ENCODE measurements at regions not wholly inside any gene's neighbourhood (a gene's known extent, or its start where the extent isn't known, plus 50 kb on each side); places are given as distances from the start of the nearest gene placed in this dataset.
"Not testable (repeated sequence)": the region's sequence is repeated elsewhere in the genome, so short reads cannot be mapped to it uniquely, and the experiment has no call there.

DNA sequence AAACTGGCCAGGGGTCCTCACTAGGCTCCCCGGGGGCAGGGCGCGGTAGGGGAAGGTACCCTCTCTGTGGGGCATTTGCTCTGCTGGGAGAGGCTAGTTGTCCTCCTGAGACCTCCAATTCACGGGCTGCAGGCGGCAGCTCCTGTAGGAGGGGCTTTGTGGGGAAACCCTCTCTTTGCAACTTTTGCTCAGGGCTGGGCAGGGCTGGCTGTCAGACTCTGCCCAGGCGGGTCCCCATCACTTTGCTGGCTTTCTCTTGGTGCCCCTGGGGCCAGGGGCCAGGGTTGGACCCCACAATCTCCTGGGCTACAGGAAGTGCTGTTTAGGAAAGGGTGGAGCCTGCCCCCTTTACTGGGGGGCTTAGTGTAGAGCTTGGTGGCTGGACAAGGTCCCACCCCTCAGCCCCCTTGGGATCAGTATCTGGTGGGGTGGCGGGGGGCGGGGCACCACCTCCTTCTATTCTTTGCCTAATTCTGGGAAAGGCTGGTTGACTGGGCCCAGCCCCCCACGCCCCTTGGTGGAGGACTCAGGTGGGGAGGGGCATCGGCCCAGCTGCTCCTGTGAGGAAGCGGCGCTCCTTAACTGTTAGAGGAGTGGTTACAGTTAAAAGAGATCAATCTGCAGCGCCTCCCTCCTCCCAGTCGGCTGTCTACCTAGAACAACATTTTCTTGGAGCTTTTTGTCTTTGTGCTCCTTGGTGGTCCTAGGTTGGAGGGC, 918.7 kb downstream of the AACS start:
- DNase-seq (ENCODE audit: low read depth) = no peak

DNA sequence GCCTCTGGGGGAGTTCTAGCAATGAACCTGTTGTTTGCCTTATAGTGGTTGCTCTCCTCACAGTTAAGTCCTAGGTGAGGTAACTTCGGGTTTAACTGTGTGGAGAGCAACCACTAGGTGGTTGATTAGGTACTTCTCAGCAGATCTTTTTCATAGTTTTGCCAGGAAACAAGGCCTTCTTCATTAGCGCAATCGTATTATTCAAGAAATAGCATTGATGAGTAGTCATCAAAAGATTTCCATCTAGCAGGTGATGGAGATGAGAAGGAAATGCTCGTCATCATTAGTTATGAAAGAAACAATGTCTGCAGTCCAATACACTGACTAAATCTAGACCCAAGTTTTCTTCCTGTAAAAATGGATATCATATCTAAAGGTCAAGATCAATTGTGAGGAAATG, 923.3 kb downstream of the AACS start:
- DNase-seq (ENCODE audit: low read depth) = no peak

DNA sequence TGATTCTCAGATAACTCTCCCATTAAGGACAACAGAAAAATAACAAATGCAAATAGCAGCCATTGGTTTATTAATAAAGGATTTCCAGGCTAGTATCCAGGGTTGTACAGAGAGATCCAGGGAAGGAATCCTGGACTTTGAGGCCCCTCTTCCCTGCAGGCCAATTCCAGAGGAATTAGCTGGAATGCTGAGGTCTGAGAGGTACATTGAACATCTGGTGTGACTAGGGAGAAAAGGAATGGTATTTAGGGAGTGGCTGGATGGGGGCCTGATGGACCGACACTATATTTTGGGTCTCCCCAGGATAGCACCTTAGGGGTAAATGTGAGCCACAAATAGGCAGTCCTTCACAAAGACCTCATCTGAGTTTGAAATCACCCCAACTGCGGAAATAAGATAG, 924.5 kb downstream of the AACS start:
- no peak for DNase-seq (ENCODE audit: low read depth)

DNA sequence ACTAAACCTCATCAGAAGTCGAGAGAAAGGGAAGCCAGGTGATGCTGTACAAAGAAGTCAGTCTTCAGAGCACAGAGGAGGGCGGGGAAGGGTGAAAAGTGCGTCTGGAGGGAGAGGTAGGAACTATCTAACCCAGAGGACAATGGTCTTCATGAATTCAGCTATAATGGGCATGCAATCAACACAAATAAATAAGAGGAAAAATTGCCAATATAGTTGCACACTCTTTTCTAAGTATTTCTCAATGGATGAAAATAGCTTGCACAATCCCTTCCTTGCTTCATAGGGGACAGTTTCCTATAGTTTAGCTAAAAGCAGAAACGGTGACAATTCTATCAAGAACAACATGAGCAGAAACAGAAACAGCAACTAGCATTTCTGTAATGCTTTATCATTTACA, 931.2 kb downstream of the AACS start:
- no peak for DNase-seq (ENCODE audit: low read depth)

DNA sequence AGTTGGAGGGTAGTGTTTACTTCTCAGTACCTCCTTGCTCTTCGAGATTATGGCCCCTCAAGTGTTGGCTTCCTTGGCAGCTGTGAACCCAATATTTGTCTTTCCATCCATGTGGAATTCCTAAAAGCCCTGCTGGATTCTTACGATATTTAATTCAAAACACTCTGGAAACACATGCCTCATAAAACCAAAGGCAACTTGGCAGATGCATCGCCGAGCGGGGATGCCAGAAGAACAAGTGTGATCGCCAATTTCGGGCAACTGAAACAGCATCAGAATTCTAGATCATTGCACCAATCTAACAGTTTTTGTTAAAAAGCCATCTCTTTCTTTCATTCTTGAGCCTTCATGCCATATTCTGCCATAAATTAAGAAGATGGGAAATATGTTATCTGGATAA, 934.4 kb downstream of the AACS start:
- no peak for DNase-seq (ENCODE audit: low read depth)

DNA sequence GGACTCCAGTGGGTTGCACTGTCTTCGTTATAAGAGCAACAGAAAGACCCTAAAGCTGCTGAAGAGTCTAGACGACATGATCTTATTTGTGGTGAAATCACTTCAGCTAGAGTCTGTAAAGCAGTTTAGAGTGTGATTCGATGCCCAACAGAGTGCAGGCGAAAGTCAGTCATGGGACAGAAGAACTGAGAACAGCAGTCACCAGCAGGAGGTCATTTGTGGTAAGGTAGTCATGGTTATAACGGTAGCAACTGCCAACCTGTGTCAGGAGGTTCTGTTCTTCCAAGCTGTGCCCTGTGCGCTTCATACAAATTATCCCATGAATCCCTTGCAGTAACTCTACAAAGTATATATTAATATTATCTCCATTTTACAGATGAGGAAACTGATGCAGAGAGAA, 954.1 kb downstream of the AACS start:
- no peak for DNase-seq (ENCODE audit: low read depth)

DNA sequence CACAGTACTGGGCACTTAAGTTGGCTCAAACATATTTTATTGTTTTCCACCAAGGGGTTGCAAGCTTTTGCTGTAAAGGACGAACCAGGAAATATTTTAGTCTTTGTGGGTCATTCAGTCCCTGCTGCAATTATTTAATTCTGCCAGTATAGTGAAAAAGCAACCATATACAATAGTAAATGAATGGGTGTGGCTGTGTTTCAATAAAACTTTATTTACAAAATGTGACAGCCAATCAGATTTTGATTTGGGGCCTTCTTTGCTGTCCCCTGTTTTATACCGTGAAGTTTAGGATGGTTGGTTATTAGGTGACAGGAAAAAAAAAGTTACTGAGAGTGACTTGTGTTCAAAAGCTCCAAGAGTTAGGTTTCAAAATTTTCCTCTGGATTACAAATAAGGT, 956.4 kb downstream of the AACS start:
- no peak for DNase-seq (ENCODE audit: low read depth)

DNA sequence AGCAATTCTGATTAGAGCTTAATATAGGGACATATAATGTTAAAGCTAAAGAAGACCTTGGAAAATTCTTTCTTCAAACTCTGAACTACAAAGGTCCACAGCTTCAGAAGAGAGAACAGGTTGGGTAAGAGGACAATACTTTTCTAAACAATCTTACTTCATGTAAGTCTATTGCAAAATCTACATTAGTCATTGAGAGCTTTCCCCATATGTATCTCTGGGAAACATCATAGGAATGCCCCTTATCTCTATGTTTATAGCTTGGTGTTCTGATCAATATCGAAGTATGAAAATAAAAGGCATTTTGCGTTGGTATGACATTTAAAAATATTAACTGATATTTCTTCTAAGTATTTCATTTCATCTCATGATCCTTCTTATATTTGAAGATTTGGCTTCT, 962.6 kb downstream of the AACS start:
- DNase-seq (ENCODE audit: low read depth) = no peak

DNA sequence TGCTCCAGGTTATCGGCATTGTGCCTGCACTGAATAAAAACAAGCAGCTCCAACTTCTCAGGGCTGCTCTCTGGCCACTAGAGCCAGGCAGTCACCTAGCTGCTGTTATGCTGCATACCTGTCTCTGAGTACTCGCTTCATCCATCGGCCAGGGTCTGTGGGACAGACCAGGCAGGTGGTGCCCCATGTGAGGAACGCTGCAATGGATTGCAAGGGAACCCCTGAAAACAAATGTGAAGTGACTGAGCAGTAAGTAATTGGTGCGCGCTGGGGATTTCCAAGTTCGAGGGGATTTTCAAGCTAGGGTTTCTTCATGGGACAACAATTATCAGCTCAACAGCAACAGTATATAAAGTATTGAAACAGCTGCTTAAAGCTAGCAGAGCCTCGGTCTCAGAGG, 965.3 kb downstream of the AACS start:
- DNase-seq (ENCODE audit: low read depth) = no peak

DNA sequence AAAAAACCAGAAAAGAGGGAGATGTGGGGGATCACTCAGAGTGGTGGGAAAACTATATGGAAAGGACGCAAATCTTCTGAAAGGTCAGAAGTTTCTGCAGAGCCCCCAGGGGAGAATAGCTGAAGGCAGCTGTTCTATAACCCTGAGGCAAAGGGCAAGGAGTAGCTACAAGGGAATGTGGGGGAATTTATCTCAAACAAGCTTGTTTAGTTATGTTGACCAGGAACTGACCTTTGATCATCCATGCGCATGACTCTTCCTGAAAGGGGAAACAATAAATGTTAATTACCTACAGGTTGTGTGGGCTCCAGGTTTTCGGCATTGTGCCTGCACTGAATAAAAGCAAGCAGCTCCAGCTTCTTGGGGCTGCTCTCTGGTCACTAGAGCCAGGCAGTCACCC, 968.5 kb downstream of the AACS start:
- DNase-seq (ENCODE audit: low read depth) = no peak

DNA sequence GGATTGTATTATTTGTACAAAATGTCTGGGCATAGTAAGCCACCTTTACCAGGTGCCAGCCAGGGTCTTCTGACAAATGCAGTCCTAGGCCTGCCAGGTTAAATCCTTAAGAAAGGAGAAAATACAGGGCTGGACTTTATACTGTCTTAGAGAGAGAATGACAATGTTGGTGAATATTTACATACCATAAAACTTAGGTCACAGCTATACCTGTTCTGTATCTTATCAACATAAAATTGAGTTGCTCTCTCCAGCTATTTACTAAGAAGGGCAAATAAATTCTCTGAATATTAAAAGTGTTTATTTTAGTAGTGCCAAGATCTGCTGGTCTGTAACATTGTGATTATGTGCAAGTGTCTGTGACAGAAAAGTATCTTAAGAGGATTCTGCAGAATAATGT, 971.1 kb downstream of the AACS start:
- no peak for DNase-seq (ENCODE audit: low read depth)

DNA sequence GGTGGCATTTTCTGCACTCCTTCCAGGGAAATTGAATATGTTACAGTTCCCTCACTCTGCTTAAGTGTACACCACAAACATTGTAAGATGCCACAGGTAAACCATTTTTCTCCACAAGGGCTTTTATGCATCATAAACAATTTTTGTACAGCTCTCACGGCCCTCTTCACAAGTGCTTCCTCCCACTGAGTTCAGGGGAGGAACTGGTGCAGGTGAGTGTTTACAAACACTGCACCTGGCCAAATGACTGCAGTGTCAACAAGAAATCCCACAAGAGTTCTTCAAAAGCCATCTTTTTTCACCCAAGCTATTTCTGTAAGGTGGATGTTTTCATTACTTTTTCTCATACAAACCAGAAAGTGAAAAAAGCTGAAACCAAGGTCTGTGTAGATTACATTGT, 973.2 kb downstream of the AACS start:
- no peak for DNase-seq (ENCODE audit: low read depth)

DNA sequence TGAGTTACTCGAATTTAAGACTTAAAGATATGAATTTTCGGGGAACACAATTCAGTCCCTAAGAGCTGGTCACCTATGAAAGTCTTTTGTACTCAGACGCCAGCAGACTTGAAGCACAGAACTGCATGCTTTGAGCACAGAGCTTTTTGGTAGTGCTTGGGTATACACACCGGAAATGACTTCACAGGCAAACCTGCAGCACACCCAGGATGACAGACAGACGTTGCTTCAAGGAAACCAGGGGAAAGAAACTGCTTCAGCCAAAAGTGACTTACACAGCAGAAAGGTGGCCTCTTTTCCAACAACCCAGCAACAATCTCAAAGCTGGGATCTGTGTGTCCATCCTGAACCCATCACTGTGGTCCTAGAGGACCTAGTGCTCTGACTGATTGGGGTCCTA, 975.1 kb downstream of the AACS start:
- DNase-seq (ENCODE audit: low read depth) = no peak

DNA sequence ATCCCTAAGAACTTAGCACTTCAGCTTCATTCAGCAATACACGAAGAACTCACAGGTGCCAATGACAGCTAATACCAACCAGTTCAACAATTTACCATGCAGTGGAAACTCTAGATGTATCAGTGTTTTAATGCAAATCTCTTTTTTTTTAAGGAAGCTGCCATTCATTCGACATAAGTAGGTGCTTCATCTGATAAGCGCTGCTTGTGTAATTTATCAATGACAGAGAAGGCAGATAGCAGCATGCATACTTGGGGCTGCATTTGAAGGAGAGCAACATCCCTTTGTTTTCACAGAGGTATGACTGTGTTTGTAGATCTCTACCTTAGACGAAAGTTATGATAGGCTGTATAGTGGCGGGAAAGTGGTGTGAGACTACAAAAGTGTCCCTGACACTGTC, 977.1 kb downstream of the AACS start:
- no peak for DNase-seq (ENCODE audit: low read depth)

DNA sequence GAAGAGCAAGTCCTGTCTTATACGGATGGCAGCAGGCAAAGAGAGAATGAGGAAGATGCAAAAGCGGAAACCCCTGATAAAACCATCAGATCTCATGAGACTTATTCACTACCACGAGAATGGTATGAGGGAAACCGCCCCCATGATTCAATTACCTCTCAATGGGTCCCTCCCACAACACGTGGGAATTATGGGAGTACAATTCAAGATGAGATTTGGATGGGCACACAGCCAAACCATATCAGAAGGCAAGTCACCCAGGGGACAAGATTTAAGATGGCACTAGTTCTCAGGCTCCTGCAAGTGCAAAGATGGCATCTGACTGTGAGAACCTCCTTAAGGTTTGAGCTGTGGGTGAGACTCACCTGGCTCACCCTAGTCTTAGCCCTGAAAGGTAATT, 984.3 kb downstream of the AACS start:
- not testable (repeated sequence) for DNase-seq (ENCODE audit: low read depth)

DNA sequence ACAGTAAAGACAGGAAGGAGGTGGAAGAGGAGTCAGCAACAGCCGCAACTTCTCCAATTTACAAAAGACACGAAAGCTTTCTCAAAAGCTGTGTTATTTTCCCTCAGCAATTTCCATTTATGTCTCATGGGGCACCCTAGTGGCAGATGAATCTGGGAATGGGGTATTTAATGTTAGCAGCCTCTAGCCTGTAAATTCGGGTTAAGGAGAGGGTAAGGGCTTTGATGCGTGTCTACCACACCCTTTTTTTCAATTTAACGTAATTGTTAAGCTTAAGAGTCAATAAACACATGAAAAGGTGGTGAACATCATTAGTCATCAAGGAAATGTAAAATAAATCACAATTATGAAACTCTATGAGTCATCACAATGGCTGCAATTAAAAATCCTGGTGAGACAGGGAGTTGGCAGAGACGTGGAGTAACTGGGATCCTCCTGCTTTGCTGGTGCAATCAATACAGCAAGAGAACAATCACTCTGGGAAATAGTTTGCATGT, 986.4 kb downstream of the AACS start:
- peak; percentile 29 for DNase-seq (ENCODE audit: low read depth)

DNA sequence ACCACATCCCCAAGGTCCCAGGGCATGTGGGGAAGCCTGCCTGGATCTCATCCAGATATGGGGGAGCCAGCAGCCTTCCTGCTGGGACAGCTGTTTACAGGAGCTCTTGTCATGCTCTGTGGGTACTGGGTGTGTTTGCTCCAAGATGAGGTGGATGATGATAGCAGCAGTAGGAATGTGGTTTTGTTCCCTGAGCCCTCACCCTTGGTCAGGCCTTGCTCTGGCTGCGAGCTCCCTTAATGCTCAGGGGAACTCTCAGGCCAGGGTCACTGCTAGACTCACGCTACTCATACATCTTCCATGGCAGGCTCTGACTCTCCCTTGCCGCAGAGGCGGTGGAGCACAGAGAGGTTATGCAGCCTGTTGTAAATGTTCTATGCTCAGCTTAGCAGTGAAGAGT, 990.3 kb downstream of the AACS start:
- DNase-seq (ENCODE audit: low read depth) = peak; percentile 38

DNA sequence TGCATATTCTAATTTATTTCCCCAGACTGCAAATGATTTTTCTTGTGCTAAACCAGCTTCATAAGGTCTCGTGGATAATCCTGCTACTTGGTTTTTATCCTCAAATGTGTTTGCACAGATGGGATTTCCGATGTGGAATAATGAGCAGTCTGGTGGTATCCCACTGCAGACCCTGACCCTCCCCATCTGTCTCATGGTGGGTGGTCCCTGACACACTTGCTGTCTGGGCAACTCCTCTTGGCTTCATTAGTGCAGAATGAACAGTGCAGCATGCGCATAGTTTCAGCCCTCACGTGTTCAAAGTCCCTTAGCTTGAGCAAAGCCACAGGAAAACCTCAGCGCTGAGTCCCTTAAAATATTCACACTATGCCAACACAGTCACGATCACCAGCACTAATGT, 996.5 kb downstream of the AACS start:
- no peak for DNase-seq (ENCODE audit: low read depth)

DNA sequence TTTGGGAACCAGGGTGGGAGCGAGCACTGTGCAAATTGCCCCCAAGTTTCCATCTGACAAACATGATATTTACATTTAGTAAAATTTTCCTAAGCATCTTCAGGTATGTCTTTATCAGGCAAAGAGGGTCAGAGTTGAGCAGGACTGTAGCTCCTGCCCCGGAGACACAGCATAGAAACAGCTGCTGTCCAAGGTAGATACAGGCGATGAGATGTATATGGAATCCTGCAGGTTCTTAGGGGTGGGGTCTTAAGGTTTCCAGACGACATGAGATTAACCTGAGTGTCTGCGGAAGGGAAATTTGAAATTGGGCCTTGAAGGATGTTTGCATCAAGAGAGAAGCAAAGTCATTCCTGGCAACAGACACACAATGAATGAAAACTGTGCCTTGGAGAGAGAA, 998.8 kb downstream of the AACS start:
- no peak for DNase-seq (ENCODE audit: low read depth)

DNA sequence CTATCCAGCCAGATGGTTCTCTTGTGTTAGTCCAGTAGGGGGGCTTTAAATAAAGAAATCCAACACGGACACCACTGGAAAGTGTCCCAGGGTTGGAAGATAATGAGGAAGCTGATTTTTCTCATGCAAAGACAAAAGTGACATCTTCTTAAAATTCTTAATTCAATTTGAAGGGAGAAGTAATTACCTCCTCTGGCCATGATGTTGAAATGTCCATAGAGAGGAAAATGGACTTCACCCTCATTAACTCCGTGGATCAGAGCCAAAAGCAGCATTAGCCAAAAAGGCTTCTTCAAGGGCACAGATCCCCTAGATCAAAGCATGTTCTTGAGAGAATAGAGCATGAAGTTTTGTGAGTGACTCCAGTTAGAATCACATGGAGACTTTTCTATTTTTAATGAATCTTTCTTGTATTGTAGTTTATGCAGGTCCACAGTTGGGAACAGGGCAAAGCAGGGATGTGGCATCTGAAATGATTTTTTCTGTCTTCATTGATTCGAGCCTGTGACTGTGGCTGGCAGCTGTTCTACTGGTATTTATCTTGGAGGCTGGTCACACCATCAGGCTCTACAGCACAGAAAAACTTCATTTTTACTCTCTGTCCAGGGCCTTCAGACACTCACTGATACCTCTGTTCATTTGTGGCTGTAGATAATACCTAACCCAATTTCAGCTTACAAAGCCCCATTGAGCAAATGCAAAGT, 1002.5 kb downstream of the AACS start:
- no peak for DNase-seq (ENCODE audit: low read depth)

DNA sequence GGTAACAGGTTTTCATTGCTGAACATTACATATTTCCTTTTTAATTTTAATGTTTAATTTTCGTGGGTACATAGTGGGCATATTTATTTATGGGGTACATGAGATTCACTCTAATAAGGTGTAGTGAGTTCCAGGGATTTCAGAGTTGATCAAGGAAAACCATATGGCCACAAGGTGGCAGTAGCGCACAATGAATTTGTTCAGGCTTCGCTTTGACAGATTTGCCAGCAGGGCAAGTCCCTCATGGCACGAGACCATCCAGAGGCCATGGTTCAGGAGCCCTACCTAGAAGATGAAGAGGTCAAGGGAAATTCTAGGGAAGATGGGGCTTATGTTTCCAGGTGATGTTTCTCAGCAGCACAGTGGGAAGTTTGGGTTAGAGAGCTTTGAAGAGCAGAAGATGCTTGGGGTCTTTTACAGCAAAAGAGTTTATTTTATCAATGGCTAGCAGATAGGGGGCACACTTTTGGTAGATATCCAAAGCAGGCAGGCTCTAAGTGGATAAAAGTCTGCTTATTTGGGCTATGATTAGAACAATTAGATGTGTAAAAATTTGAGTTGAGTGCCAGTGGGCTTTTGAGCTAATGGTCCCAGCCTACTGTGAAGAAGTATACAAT, 1004.4 kb downstream of the AACS start:
- peak; percentile 31 for DNase-seq (ENCODE audit: low read depth)

DNA sequence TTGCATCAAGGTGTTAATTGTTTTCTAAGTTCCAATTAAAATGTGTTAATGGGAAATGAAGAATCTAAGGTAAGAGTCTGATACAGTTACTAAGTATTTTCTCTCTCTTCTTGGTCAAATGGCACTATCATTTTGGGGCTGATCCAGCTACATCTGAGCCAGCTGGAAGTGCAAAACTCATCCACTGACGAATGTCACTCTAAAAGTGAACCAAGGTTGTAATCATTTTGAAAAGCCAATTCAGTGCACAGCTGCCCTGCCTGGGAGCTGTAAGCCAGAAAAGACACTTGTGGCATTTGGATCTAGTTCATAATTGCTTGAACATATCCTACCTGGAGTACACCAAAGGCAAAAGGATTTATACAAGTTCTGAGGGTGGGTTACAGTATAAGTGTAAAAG, 1011.3 kb downstream of the AACS start:
- no peak for DNase-seq (ENCODE audit: low read depth)

DNA sequence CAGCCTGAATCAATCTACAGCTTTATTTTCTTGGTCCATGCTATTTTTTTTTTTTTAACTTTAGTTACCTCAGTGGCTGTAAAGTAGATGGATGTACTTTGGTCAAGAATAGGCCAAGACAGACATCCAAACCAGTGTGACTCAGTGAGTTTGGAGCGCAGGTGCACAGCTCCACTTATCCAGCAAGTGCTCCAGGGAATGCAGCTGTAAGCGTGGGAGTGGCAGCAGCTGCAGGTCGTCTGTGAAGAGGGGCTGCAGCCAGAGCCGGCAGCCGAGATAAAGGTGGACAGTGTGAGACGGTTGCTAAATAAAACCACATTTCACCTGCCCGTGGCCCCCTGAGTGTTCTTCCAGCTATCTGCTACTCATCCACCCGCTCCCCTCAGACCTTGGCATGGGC, 1018.7 kb downstream of the AACS start:
- DNase-seq (ENCODE audit: low read depth) = no peak
